ENCODE measurements at regions not wholly inside any gene's neighbourhood (a gene's known extent, or its start where the extent isn't known, plus 50 kb on each side); places are given as distances from the start of the nearest gene placed in this dataset.

GRCh38 chr6:147088861-147089260, 115.4 kb upstream of the STXBP5 start:
- Histone ChIP-seq H3K27ac (no peak overlapping the region), H3K27me3 (no peaks in the 10 kb centered on the region), H3K4me3 (no peak overlapping the region), H3K36me3 (replicated peaks in 1 of 2) (no peaks in the 10 kb centered on the region), H3K4me1 (replicated peaks in 1 of 2) (no peaks in the 10 kb centered on the region), H3K9me3 (replicated peaks in 1 of 3) (no peaks in the 10 kb centered on the region)
- TF ChIP-seq CTCF (IDR thresholded peaks at IDR 0.05) (no peak), POLR2A (IDR thresholded peaks at IDR 0.05) (no peak)
- WGBS, 4 donors = 80 to 88% (median 84%) methylated on average over 1 of the region's 1 CpG
- DNase-seq = no peak
- intact Hi-C loops (cut with DNase I) = no loop called here

GRCh38 chr6:147095316-147095715, 108.9 kb upstream of the STXBP5 start:
- Histone ChIP-seq H3K4me3 (no peak overlapping the region), H3K36me3 (replicated peaks in 1 of 2) (no peaks in the 10 kb centered on the region), H3K4me1 (replicated peaks in 1 of 2) (no peaks in the 10 kb centered on the region), H3K27ac (no peak overlapping the region), H3K27me3 (no peaks in the 10 kb centered on the region), H3K9me3 (replicated peaks in 1 of 3) (no peaks in the 10 kb centered on the region)
- intact Hi-C loops (cut with DNase I) = no loop called here
- WGBS, 4 donors = 90 to 97% (median 93%) methylated on average over 3 of the region's 3 CpGs
- no peak for DNase-seq
- no peak for TF ChIP-seq CTCF (IDR thresholded peaks at IDR 0.05)
- TF ChIP-seq POLR2A (IDR thresholded peaks at IDR 0.05) = no peak

- H3K36me3 ChIP-seq (replicated peaks in 1 of 2) = no peaks in the 10 kb centered on the region
- no peaks in the 10 kb centered on the region for H3K9me3 ChIP-seq (replicated peaks in 1 of 3)
- no peaks in the 10 kb centered on the region for H3K4me1 ChIP-seq (replicated peaks in 1 of 2)
- DNase-seq = no peak
- no peaks in the 10 kb centered on the region for H3K27me3 ChIP-seq
- 80 to 88% (median 86%) methylated on average over 3 of the region's 3 CpGs for WGBS, 4 donors
- H3K27ac ChIP-seq = no peak overlapping the region
- no peak overlapping the region for H3K4me3 ChIP-seq
- TF ChIP-seq CTCF (IDR thresholded peaks at IDR 0.05) (no peak), POLR2A (IDR thresholded peaks at IDR 0.05) (no peak)
- intact Hi-C loops (cut with DNase I) = no loop called here
Measured at GRCh38 chr6:147099974-147100373, 104.2 kb upstream of the STXBP5 start.

GRCh38 chr6:147103007-147103406, 101.2 kb upstream of the STXBP5 start:
- Histone ChIP-seq H3K9me3 (replicated peaks in 1 of 3) (no peaks in the 10 kb centered on the region), H3K27ac (no peak overlapping the region), H3K4me3 (no peak overlapping the region), H3K27me3 (no peaks in the 10 kb centered on the region), H3K4me1 (replicated peaks in 1 of 2) (no peaks in the 10 kb centered on the region), H3K36me3 (replicated peaks in 1 of 2) (no peaks in the 10 kb centered on the region)
- intact Hi-C loops (cut with DNase I) = no loop called here
- 89 to 97% (median 93%) methylated on average over 2 of the region's 2 CpGs for WGBS, 4 donors
- TF ChIP-seq POLR2A (IDR thresholded peaks at IDR 0.05) = no peak
- TF ChIP-seq CTCF (IDR thresholded peaks at IDR 0.05) = no peak
- no peak for DNase-seq
